PC-3 (cell line): ENCODE measurements at regions not wholly inside any gene's neighbourhood (a gene's known extent, or its start where the extent isn't known, plus 50 kb on each side); places are given as distances from the start of the nearest gene placed in this dataset.

Experiments used
- ATAC-seq: fragments of 200-7000 bp; cut with Tn5 transposase; 2 replicates; pipeline ENCODE4 v1.9.1; 2020; ENCODE audit warnings: mild to moderate bottlenecking, moderate library complexity
- BruUV-seq: library from RNA; stranded (reverse); fragments of 400-500 nt; replicated peaks from 2 replicates; lab custom pipeline; 2021; lab: Mats Ljungman, UMichigan
- CTCF ChIA-PET: fragments of 300-600 bp; sonication (Branson Sonifier 250); formaldehyde crosslinking; loops from one replicate; lab custom pipeline; 2022; ENCODE audit warnings: antibody characterized with exemption; lab: Charles Lee
- POLR2A ChIA-PET: fragments of 300-600 bp; sonication (Branson Sonifier 250); formaldehyde crosslinking; loops from one replicate; lab custom pipeline; 2022; ENCODE audit warnings: antibody characterized with exemption; ENCODE audit not compliant: unreplicated experiment; lab: Charles Lee
- DNase-seq: peaks from one replicate; pipeline ENCODE4 v3.0.0-alpha.2; 2015
- H2AFZ ChIP-seq: fragments of 300-600 bp; sonication (generic); 2 replicates; pipeline ENCODE4 v1.6.0; 2016; ENCODE audit warnings: antibody characterized with exemption, low read length
- H3F3A ChIP-seq: fragments of 300-600 bp; sonication (generic); one replicate; pipeline ENCODE4 v1.6.0; 2017; ENCODE audit warnings: antibody characterized with exemption, low read length, control low read depth, mild to moderate bottlenecking; ENCODE audit not compliant: unreplicated experiment
- H3K27ac ChIP-seq: fragments of 300-600 bp; sonication (generic); 2 replicates; pipeline ENCODE4 v1.5.1; 2016; ENCODE audit warnings: mild to moderate bottlenecking, low read length
- H3K27me3 ChIP-seq: fragments of 300-600 bp; sonication (generic); 2 replicates; pipeline ENCODE4 v1.6.1; 2016; ENCODE audit warnings: low read length, mixed read lengths
- H3K36me3 ChIP-seq: fragments of 300-600 bp; sonication (generic); 2 replicates; pipeline ENCODE4 v1.6.1; 2016; ENCODE audit warnings: low read depth, mixed run types, low read length, mixed read lengths
- H3K4me1 ChIP-seq: fragments of 300-600 bp; sonication (generic); 2 replicates; pipeline ENCODE4 v1.5.1; 2016; ENCODE audit warnings: low read length; ENCODE audit not compliant: insufficient read depth
- H3K4me2 ChIP-seq: fragments of 300-600 bp; sonication (generic); 2 replicates; pipeline ENCODE4 v1.6.0; 2016; ENCODE audit warnings: low read length
- H3K4me3 ChIP-seq: fragments of 300-600 bp; sonication (generic); 2 replicates; pipeline ENCODE4 v1.5.1; 2016; ENCODE audit warnings: mild to moderate bottlenecking, low read length, mixed read lengths
- H3K79me2 ChIP-seq: fragments of 300-600 bp; sonication (generic); 2 replicates; pipeline ENCODE4 v1.6.1; 2017; ENCODE audit warnings: low read length, mixed read lengths
- H3K9ac ChIP-seq: fragments of 300-600 bp; sonication (generic); 2 replicates; pipeline ENCODE4 v1.6.0; 2016; ENCODE audit warnings: mild to moderate bottlenecking, low read length
- H3K9me2 ChIP-seq: fragments of 300-600 bp; sonication (generic); replicated peaks from 2 replicates; pipeline ENCODE4 v1.6.1; 2016; ENCODE audit warnings: mixed run types, low read length, mixed read lengths
- H3K9me3 ChIP-seq: fragments of 300-600 bp; sonication (generic); 2 replicates; pipeline ENCODE4 v1.6.1; 2016; ENCODE audit warnings: low read length, mixed read lengths
- H4K20me1 ChIP-seq: fragments of 300-600 bp; sonication (generic); 2 replicates; pipeline ENCODE4 v1.6.1; 2016; ENCODE audit warnings: low read length, mixed read lengths
- EZH2 ChIP-seq: fragments of 300-600 bp; sonication (generic); IDR thresholded peaks from one replicate; pipeline ENCODE4 v1.6.1; 2017; ENCODE audit warnings: antibody characterized with exemption, mild to moderate bottlenecking, low read length; ENCODE audit not compliant: unreplicated experiment
- EZH2phosphoT487 ChIP-seq: fragments of 300-600 bp; sonication (generic); IDR thresholded peaks from 2 replicates; pipeline ENCODE4 v1.6.1; 2018; ENCODE audit warnings: mild to moderate bottlenecking, antibody characterized with exemption, low read length, borderline replicate concordance
- intact Hi-C: fragments of 100-400 bp; cut with micrococcal nuclease; formaldehyde crosslinking; loops from 2 replicates; pipeline ENCODE4 v1.9.0; 2023
- TF ChIP-seq, protein P1 (sequence below): fragments of 300-600 bp; sonication (generic); conservative IDR thresholded peaks from 2 replicates; pipeline ENCODE4 v1.5.1; 2017; ENCODE audit warnings: antibody characterized with exemption, low read depth, mild to moderate bottlenecking, low read length

DNA sequence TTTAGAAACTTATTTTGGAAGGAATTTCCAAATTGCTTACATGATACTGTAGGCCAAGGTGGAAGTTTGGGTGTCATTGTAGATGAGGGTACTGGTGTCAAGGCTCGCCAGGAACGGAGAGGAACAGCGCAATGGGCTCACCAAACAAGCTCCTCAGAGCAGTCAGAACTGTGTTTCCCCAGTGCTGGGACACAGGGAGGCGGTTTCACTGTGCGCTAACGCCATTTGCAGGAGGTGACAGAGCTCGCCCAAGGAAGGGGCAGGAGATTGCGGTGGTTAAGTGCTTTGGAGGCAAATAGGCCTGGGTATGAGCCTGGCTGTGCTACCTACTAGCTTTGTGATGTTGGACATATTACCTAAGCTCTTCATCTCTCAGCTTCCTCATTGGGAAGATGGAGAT is 57.3 kb downstream of the HHEX start:
- no peaks in the 10 kb centered on the region for H3K9me2 ChIP-seq
- DNase-seq (no peak), ATAC-seq (no peak)
- H3K27ac ChIP-seq: no peak overlapping the region
- no peaks in the 10 kb centered on the region for H3K9me3 ChIP-seq
- intact Hi-C loops: no loop called here
- TF ChIP-seq, protein P1, sequence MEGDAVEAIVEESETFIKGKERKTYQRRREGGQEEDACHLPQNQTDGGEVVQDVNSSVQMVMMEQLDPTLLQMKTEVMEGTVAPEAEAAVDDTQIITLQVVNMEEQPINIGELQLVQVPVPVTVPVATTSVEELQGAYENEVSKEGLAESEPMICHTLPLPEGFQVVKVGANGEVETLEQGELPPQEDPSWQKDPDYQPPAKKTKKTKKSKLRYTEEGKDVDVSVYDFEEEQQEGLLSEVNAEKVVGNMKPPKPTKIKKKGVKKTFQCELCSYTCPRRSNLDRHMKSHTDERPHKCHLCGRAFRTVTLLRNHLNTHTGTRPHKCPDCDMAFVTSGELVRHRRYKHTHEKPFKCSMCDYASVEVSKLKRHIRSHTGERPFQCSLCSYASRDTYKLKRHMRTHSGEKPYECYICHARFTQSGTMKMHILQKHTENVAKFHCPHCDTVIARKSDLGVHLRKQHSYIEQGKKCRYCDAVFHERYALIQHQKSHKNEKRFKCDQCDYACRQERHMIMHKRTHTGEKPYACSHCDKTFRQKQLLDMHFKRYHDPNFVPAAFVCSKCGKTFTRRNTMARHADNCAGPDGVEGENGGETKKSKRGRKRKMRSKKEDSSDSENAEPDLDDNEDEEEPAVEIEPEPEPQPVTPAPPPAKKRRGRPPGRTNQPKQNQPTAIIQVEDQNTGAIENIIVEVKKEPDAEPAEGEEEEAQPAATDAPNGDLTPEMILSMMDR: no peak
- TF ChIP-seq EZH2 (no peak), EZH2phosphoT487 (no peak)
- H3K4me3 ChIP-seq: no peak overlapping the region
- no peaks in the 10 kb centered on the region for H3K36me3 ChIP-seq
- BruUV-seq: no TSS peak
- H3K79me2 ChIP-seq: no peaks in the 10 kb centered on the region
- H3K9ac ChIP-seq: no peak overlapping the region
- no peaks in the 10 kb centered on the region for H3F3A ChIP-seq
- H3K4me1 ChIP-seq: no peaks in the 10 kb centered on the region
- POLR2A ChIA-PET: no interaction called here
- CTCF ChIA-PET: no interaction called here
- no peak overlapping the region for H2AFZ ChIP-seq
- no peaks in the 10 kb centered on the region for H3K27me3 ChIP-seq
- no peak overlapping the region for H3K4me2 ChIP-seq
- no peaks in the 10 kb centered on the region for H4K20me1 ChIP-seq

DNA sequence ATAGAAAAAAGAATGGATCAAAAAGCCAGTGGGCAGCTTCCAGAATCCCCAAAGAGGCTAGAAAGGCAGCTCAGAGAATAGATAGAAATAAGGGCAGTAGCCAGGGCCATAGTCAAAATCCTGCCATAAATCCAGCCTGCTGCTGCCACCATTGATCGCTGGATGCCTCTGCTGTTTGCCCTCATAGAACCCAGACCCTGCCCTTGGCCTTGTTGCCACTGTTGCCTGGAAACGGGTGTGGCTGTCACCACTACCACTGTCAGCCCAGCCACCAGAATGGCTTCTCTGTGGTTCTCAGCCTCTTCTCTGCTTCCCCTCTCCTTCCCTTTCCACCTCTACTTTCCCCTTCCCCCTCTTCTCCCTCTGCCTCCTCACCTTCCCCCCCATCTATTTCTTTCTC is 57.8 kb downstream of the HHEX start:
- no peak overlapping the region for H2AFZ ChIP-seq
- no TSS peak for BruUV-seq
- no peak overlapping the region for H3K9ac ChIP-seq
- H3K27me3 ChIP-seq: no peaks in the 10 kb centered on the region
- no peaks in the 10 kb centered on the region for H3K79me2 ChIP-seq
- intact Hi-C loops: no loop called here
- no peaks in the 10 kb centered on the region for H3K4me1 ChIP-seq
- ChIA-PET POLR2A (no interaction called here), CTCF (no interaction called here)
- no peak overlapping the region for H3K27ac ChIP-seq
- no peaks in the 10 kb centered on the region for H3F3A ChIP-seq
- DNase-seq (no peak), ATAC-seq (no peak)
- TF ChIP-seq, protein P1: no peak
- TF ChIP-seq EZH2 (no peak), EZH2phosphoT487 (no peak)
- H3K36me3 ChIP-seq: no peaks in the 10 kb centered on the region
- H3K4me2 ChIP-seq: no peak overlapping the region
- no peaks in the 10 kb centered on the region for H3K9me2 ChIP-seq
- H3K9me3 ChIP-seq: no peaks in the 10 kb centered on the region
- H3K4me3 ChIP-seq: no peak overlapping the region
- H4K20me1 ChIP-seq: no peaks in the 10 kb centered on the region

DNA sequence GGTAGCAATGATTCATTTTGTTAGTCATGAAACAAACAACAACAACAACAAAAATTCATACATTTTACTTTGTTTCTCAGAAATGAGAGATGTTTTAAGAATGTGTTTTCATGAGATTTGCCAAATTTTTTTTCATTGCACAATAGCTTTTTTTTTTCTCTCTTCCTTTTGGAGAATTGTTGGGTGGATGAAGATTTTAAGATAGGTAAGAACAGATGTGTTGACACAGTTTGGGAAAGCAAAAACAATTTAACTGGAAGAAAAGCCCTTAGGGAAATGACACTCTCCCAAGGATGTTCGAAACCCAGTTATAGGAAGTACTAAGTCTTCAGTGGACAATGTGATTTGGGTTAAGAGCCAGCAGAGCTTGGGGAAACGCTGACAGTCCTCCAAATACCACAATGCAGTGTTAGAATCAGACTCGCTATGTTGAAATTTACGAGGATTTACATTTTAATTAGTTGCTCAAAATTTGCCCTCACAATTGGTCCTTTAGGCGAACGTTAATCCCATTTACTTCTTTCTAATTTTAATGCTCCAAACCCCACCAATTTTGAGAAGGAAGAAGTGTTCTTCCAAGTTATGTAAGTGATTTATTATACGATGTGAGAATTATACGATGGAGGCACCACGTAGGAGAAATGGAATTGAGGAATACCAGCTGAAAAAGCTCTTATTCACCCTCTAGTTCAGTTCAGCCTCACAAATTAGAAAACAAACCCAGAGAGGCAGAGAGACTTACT is 61.2 kb downstream of the HHEX start:
- Histone ChIP-seq H3K4me1 (no peaks in the 10 kb centered on the region), H3K79me2 (no peaks in the 10 kb centered on the region), H3K9ac (no peak overlapping the region), H3K9me3 (no peaks in the 10 kb centered on the region), H3K27ac (no peak overlapping the region), H3K9me2 (no peaks in the 10 kb centered on the region), H3F3A (no peaks in the 10 kb centered on the region), H4K20me1 (no peaks in the 10 kb centered on the region), H3K4me2 (no peak overlapping the region), H3K4me3 (no peak overlapping the region), H3K27me3 (no peaks in the 10 kb centered on the region), H3K36me3 (no peaks in the 10 kb centered on the region), H2AFZ (no peak overlapping the region)
- CTCF ChIA-PET: no interaction called here
- BruUV-seq: no TSS peak
- DNase-seq: peak; percentile 6
- ATAC-seq: no peak
- TF ChIP-seq, protein P1: no peak
- TF ChIP-seq EZH2 (no peak), EZH2phosphoT487 (no peak)
- intact Hi-C loops: no loop called here
- POLR2A ChIA-PET: interaction anchor here (0.6 kb wide), 1 partner anchor 592 kb away, joined by 3 read pairs; no protein-coding TSS in a partner anchor
